Fibroblast of gingiva (primary cell): ENCODE measurements at regions not wholly inside any gene's neighbourhood (a gene's known extent, or its start where the extent isn't known, plus 50 kb on each side); places are given as distances from the start of the nearest gene placed in this dataset.
"Not testable (repeated sequence)": the region's sequence is repeated elsewhere in the genome, so short reads cannot be mapped to it uniquely, and the experiment has no call there.

Experiments used
- DNase-seq: peaks from one replicate; pipeline ENCODE4 v3.0.0-alpha.2; 2011; ENCODE audit warnings: low read depth

DNA sequence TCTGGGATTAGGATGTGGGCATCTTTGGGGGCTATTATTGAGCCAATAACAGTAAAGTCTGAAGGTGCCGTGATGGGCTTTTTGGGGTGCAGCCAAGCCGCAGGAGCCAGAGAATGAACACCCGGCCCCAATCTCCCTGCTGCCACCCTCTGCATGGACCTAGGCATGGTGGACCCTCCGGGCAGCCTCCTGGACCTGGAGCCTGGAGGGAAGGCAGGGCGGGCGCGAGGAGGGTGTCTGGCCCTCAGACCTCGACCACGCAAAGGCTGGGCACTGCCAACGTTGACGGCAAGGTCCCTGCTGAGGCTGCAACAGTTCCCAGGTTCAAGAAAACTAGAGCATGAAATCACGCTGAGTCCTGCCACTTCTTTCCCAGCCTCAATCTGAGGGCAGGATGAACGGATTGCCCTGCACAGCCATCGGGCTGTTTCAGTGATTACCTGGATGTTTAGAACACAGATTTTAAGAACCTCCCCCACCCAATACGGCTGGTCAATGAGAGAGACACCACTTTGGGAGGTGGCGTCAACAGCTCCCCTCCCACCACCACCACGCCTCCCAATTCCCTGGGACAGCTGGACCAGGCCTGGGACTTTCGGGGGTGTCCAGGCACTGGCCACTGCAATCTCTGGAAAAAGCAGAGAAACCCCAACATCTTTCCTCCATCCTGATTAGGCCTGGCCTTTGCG, 147.4 kb downstream of the NPIPB11 start:
- DNase-seq, result not testable (repeated sequence)

DNA sequence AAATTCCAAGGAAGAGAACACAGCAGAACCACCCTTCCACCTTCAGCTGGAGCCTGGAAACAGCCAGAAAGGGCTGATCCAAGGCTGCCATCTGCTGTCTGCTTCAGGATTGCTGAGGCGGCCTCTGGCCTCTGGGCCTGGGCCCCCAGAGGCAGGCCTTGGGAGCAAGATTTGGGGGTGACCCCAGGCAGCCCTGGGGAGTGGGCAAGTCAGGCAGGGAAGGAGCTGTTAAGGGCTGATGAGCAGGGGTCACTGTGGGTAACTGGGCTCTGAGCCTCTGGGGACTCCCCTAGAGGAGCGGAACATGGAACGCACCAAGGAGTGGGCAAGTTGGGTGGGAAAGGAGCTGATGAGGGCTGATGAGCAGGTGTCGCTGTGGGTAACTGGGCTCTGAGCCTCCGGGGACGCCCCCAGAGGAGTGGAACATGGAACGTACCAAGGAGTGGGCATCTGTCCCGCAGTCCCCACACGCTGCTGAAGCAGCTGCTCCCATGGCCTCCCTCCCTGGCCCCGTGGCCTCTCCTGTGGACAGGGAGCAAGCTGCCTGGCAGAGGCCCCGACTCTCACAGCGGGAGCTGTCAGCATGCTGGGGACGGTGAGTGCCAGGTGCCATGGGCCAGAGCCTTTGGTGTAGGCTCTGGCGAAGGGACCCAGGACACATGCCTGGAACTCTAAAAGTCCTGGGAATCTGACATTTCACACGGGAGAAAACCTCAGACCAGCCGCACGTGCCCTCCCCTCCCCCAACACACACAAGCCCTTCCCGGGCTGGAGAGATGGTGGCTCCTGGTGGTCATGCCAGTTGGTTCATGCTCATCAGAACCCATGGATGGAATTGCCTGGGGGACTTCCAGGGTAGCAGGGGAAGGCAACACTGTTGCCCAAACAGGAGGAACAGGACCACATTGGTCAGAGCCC, 148.8 kb downstream of the NPIPB11 start:
- not testable (repeated sequence) for DNase-seq

DNA sequence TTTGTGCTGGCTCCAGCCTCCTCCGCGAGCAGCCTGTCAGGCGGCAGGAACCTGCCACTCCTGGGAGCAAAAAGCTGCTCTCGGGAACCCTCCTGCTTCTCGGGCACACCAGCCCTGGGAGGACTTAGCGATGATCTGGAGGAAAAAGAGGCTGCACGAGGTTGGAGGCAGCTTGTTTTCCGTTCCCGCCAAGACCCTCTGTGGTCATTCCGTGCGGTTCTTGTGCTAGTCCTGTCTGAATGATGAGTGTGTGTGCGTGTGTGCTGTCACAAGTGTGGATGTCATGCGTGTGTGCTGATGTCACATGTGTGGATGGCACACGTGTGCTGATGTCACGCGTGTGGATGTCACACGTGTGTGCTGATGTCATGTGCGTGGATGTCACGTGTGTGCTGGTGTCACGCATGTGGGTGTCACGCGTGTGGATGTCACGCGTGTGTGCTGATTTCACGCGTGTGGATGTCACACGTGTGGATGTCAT, 150.0 kb downstream of the NPIPB11 start:
- no peak for DNase-seq

DNA sequence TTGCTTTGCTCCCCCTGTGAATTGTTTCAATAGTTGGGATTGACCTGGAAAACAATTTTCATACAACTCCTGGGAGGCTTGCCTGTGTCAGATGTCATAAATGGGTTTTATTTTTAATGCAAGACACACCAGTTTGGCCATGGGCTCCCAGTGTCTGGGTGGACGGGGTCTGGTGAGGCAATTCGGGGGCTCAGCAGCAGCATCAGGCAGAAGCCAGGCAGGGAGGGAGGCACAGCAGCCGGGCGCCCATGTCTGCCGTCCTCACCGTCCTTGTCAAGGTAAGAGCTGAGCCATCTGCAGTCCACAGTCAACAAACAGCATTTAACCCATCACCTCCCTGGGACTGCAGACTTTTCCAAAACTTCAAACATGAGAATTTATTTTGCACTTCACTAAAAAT, 150.6 kb downstream of the NPIPB11 start:
- not testable (repeated sequence) for DNase-seq

DNA sequence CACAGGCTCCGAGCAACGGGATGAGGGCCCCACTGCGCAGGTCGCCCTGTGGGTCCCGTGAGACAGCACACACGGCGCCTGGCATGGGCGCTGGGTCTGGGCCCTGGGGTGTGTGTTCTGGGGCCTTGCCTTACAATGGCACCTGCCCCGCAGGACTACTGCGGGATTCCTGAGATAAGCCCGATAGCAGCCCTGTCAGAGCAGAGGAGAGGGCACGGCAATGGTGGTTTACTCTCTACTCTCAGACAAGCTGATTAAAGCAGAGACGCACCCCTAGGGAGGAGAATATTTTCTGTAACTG, 151.1 kb downstream of the NPIPB11 start:
- DNase-seq, result not testable (repeated sequence)

DNA sequence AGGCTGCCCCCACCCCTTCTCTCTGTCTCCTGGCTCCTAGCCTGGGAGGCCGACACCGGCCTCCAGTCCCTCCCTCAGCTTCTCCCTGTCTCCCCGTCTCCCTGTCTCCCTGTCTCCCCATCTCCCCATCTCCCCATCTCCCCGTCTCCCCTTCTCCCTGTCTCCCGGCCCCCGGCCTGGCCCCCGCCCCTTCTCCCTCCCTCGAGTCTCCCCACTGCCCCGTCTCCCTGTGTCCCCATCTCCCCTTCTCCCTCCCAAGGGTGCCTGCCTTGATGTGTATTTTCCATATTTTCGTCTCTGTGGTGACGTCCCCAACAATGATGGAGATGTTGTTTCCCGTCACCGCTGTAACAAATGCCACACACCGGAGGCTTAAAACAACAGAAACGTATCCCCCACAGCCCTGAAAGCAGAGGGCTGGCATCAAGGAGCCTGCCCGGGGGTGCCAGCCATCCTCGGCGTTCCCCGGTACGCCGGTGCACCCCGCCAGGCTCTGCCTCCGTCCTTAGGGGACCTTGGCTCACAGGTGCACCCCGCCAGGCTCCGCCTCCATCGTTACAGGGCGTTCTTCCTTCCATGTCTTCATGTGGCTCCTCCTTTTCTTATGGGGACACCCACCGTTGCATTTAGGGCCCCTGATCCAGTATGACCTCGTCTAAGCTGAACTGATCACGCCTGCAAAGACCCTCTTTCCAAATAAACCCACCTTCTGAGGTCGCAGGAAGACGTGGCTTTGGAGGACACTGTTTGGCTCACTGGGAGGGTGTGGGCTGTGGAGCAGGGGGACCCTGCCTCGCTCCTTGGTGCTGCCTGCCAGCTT, 151.6 kb downstream of the NPIPB11 start:
- DNase-seq, result no peak

DNA sequence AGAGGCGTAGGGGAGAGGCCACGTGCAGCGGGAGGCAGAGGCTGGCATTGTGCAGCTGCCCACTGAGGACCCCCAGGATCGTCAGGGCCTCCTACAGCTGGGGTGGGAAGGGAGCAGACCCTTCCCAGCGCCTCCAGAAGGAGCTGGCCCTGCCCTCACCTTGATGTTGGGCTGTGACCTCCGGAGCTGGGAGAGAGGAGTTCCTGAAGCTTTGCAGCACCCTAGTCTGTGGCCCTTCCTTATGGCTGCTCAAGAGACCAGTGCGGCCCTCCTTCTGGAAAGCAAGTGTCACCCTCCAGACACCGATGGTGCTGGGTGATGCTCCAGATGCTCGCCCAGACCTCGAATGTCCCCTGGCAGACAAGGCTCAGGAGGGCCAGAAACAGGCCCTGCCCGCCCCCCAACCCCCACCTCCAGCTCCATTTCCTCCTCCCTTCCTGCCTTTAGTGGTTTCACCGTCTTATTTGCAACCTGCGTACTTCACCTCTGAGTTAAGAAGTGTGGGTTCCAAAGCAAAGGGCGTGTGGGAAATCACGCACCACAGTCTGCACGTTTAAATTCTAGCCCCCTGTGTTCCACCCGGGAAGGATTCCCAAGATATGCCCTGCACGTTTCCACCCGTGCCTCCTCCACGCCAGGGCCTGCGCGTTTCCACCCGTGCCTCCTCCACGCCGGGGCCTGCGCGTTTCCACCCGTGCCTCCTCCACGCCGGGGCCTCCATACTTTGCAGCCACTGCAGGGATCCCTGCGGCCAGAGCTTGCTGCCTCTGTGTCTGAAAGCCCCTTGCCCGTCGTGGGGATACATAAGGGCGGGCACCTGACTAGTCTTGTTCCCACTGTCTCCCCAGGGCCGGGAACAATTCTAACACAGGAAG, 152.6 kb downstream of the NPIPB11 start:
- not testable (repeated sequence) for DNase-seq

DNA sequence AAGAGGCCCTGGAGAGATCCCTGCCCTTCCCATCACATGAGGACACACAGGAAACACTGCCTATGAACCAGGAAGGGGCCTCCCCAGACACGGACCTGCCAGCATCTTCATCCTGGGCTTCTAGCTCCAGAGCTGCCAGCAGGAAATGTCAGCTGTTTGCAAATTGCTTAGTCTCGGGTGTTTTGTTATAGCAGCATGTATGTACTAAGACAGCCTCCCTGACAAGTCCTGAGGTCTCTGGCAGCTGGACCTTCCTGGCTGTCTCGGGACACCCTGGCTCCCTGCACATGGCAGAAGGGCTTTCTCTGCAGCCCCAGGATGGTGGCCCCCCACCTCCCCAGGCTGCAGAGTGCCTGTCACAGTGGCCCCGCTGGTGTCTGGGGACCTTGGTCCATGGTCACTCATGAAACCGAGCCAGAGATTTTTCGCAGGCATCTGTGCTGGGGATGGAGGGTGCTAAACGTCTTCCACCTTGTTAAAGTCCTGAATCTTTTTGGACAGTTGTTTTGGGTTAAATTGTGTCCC, 153.4 kb downstream of the NPIPB11 start:
- DNase-seq, result not testable (repeated sequence)

DNA sequence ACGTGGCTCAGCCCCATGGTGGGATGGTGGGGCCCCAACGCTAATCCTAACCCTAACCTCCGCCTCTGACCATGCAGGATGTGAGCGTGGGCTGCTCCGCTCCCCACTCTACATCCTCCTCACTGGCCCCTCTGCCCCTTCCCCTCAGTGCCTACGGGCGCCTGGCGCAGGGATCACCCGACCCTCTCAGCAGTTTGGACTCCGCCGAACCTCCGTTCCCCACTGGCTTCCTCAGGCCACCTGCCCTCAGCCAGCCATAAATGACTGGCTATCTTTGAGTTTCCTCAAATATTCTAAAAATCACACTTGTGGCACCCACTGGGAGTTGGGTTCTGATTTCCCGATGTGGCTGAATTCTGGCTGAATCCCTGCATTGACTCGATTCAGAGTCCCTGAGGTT, 154.2 kb downstream of the NPIPB11 start:
- DNase-seq, result not testable (repeated sequence)

DNA sequence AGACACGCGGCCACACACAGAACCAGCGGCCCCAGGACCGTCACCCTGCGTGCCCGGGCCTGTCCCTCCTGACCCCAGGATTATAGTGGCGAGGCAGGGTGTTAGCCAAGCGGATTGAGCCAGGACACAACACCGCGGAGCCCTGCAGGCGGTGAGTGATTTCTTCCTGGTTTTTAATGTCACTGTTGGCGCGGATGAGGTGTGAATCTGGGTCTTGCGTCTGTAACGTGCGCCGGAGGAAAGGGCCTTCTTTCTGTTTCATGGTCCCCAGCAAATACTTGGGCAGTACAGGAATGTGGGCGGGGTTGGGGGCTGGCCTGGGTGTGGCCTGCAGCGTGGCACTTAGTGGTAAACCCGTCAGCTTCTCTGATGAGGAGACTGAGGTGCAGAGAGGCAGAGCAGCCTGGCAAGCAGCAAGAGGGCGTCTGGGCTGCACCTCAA, 154.9 kb downstream of the NPIPB11 start:
- DNase-seq, result not testable (repeated sequence)

DNA sequence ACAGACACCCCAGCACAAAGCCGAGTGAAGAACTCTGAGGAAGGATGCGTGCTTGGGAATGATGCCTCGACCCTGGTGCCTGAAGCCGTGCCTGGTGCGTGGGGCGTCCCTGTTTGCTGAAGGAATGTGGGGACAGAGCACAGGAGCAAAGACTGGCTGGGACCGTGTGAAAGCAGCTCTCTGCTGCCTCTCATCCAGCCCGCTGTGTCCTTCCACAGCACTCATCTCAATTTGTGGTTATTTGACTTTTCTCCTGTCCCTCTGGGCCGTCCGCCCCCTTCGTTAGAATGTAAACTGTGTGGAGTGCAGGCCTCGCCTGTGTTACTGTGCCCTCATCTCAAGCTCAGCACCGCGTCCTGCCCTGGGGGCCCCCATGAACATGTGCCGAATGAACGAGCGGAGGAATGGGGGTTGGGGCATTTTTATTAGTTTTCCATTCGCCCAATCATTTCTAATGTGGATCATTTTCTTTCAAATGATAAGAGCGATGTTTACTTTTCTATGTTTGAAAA, 155.5 kb downstream of the NPIPB11 start:
- DNase-seq, result not testable (repeated sequence)

DNA sequence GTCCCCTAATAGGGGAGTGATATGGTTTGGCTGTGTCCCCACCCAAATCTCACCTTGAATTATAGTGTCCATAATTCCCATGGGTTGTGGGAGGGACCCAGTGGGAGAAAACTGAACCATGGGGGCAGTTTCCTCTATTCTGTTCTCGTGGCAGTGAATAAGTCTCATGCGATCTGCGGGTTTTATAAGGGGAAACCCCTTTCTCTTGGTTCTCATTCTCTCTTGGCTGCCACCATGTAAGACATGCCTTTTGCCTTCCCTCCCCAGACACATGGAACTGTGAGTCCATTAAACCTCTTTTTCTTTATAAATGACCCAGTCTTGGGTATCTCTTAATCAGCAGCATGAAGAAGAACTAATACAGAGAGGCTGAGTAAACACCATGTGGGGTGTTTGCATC, 156.0 kb downstream of the NPIPB11 start:
- not testable (repeated sequence) for DNase-seq

DNA sequence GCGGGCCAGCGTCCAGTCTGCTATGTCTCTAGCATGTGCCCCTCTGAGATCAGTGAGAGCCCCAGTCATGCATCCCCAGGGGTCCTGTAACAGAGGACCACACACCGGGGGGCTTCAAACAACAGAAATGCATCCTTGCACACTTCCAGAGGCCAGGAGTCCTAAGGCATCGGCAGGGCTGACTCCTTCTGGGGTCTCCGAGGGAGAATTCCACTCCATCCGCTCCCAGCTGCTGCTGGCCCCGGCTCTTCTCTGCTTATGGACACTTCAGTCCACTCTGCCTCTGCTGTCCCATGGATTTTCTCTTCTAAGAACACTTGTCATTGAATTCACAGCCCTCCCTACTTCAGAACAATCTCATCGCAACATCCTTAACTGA, 157.6 kb downstream of the NPIPB11 start:
- DNase-seq, result not testable (repeated sequence)

DNA sequence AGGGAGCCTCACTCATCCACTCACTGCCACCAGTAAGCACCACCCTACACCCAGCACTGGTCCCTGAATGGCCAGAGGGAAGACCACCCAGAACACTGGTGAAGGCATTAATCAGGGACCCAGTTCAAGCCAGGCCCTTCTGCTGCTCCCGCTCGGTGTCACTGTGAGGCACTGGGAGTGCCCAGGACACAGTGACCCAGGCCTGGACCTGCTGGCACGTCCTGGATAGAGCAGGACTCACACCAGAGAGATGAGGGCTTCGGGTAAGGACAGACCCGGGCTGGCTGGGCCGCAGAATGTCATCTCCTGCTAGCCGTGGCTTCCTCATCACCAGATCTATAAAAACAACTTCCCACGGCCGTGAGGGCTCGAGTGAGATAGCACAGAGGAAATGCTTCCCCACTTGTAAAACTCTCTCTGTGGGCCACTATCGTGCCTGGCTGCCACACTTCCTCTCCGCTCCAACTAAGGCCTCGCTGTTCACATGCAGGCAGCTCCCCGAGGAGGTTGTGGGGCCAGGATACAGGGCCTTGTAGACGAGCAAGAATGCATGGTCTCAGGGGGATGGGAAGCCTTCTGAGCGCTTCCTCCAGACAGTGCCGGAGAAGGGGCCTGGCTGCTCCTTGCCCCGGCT, 158.1 kb downstream of the NPIPB11 start:
- DNase-seq, result not testable (repeated sequence)

DNA sequence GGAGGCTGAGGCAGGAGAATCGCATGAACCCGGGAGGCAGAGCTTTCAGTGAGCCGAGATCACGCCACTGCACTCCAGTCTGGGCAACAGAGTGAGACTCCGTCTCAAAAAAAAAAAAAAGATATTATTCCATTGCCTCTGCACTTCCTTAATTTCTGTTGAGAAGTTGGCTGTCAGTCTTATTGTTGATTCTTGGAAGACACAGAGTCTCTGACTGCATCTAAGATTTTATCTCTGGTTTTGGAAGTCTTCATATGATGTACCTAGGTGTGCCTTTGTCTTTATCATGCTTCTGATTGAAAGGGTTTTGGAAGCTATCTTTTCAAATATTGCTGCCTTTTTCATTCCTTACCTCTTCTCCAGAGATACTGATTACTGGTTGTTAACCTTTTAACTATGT, 160.4 kb downstream of the NPIPB11 start:
- DNase-seq, result not testable (repeated sequence)

DNA sequence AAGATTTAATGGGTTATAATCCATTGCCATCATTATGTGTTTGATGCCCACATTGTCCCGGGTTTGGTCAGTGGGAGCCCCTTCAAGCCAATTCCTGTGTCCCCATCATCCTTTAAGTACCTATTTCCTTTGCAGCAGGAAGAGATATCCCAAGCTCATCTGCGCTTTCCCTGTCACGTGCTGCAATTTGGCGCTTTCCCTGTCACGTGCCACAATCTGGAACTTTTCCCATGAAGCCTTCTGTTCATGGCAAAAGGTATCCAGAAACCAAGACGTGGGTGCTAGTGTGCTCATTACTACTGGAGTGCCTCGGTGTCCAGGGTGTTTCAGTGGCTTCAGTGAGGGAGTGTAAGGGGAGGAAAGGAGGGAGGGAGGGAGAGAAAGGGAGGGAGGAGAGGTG, 168.5 kb downstream of the NPIPB11 start:
- DNase-seq, result no peak

DNA sequence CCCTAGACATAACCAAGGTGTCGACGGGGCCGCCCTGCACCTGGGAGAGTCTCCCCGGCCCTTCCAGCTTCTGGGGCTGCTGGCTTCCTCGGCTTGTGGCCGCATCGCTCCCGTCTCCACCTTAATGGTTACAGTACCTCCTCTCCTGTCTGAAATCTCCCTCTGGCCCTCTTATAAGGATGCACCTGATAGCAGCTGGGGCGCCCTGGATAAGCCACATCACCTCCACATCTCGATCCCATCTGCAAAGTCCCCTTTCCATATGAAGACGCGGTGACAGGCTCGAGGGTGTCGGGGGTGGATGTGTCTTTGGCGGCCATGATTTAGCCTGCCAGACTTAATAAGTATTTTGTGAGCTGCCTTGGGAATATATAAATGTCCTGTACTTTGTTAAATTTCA, 169.0 kb downstream of the NPIPB11 start:
- DNase-seq, result not testable (repeated sequence)

DNA sequence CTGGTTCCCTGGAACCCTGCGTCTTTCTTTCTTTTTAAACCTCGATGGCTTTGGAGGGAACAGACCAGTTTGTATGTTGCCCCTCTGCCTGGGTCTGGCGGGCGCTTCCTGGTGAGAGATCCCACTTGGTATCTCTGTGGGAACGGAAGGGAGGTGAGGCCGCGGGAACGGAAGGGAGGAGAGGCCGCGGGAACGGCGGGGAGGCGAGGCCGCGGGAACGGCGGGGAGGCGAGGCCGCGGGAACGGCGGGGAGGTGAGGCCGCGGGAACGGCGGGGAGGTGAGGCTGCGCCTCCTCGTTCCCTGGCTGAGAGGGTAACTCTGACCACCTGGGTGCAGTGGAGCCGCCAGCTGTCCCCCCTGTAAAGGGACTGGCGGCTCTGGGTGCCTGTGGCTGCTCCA, 169.5 kb downstream of the NPIPB11 start:
- DNase-seq, result not testable (repeated sequence)

DNA sequence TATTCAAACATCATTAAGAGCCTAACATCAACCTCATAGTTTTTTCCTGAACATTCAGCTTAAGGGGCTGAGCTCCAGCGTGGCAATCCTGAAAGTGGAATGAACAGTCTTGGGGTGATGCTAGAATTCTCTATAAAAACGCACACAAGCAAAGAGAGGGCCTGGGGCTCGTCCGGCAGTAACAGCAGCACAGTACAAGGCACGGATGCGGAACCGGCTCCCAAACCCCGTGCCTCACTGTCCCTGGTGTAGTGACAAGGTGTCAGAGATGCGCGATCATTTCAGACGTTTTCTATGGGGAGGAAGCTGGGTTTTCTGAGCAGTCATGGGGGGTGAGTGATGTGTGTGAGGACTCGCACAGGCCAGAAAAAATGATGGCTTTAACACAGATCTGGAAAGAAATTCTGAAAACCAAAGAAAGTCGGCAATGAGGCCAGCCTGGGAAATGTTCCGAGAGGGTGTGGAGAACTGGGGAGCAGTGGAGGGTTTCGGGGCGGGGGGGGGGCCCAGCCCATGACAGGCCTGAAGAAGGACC, 170.6 kb downstream of the NPIPB11 start:
- DNase-seq, result not testable (repeated sequence)
